Skeletal muscle satellite cell (primary cell): ENCODE measurements at regions not wholly inside any gene's neighbourhood (a gene's known extent, or its start where the extent isn't known, plus 50 kb on each side); places are given as distances from the start of the nearest gene placed in this dataset.

Experiments
- H3K27me3 ChIP-seq: 2 replicates; pipeline ENCODE4 v1.7.0; 2013; ENCODE audit warnings: low read length; ENCODE audit not compliant: control insufficient read depth, insufficient read depth
- H3K36me3 ChIP-seq: 2 replicates; pipeline ENCODE4 v1.7.0; 2013; ENCODE audit warnings: mild to moderate bottlenecking, control low read depth, low read length; ENCODE audit not compliant: insufficient read depth
- H3K4me1 ChIP-seq: 2 replicates; pipeline ENCODE4 v1.7.0; 2013; ENCODE audit warnings: low read length; ENCODE audit not compliant: control insufficient read depth, insufficient read depth
- H3K4me2 ChIP-seq: 2 replicates; pipeline ENCODE4 v1.7.0; 2013; ENCODE audit warnings: mild to moderate bottlenecking, low read length
- H3K4me3 ChIP-seq: 2 replicates; pipeline ENCODE4 v1.7.0; 2013; ENCODE audit warnings: low read length
- H3K9ac ChIP-seq: 2 replicates; pipeline ENCODE4 v1.7.0; 2013; ENCODE audit warnings: mild to moderate bottlenecking, low read depth, low read length, moderate library complexity
- H3K9me3 ChIP-seq: replicated peaks from 2 replicates; pipeline ENCODE4 v1.7.0; 2013; ENCODE audit warnings: mild to moderate bottlenecking, control low read depth, low read length

- peaks cover 3% of the 10 kb centered on the region for H3K27me3 ChIP-seq
- no peak overlapping the region for H3K4me2 ChIP-seq
- H3K9me3 ChIP-seq: no peaks in the 10 kb centered on the region
- no peak overlapping the region for H3K9ac ChIP-seq
- no peaks in the 10 kb centered on the region for H3K4me1 ChIP-seq
- H3K36me3 ChIP-seq: no peaks in the 10 kb centered on the region
- no peak overlapping the region for H3K4me3 ChIP-seq
Observed at GRCh38 chr11:116190861-116191260, 581.9 kb downstream of the BUD13 start.

- Histone ChIP-seq H3K4me2 (no peak overlapping the region), H3K36me3 (no peaks in the 10 kb centered on the region), H3K4me1 (no peaks in the 10 kb centered on the region), H3K9ac (no peak overlapping the region), H3K9me3 (no peaks in the 10 kb centered on the region), H3K27me3 (peaks cover 3% of the 10 kb centered on the region), H3K4me3 (no peak overlapping the region)
Observed at GRCh38 chr11:116189408-116190170, 583.2 kb downstream of the BUD13 start.

- H3K4me2 ChIP-seq: no peak overlapping the region
- peaks cover 3% of the 10 kb centered on the region for H3K27me3 ChIP-seq
- no peak overlapping the region for H3K9ac ChIP-seq
- no peak overlapping the region for H3K4me3 ChIP-seq
- H3K4me1 ChIP-seq: no peaks in the 10 kb centered on the region
- no peaks in the 10 kb centered on the region for H3K36me3 ChIP-seq
- H3K9me3 ChIP-seq: no peaks in the 10 kb centered on the region
Observed at GRCh38 chr11:116188350-116188749, 584.4 kb downstream of the BUD13 start.

- Histone ChIP-seq H3K9ac (no peak overlapping the region), H3K4me3 (no peak overlapping the region)
Observed at GRCh38 chr11:116187026-116187425, 585.8 kb downstream of the BUD13 start.

GRCh38 chr11:116185551-116185950 is 587.2 kb downstream of the BUD13 start:
- H3K4me3 ChIP-seq: no peak overlapping the region
- no peaks in the 10 kb centered on the region for H3K36me3 ChIP-seq

More at GRCh38 chr11:116187026-116187425, 585.8 kb downstream of the BUD13 start:
- no peaks in the 10 kb centered on the region for H3K9me3 ChIP-seq
- H3K4me1 ChIP-seq: no peaks in the 10 kb centered on the region
- H3K27me3 ChIP-seq: no peaks in the 10 kb centered on the region
- H3K36me3 ChIP-seq: no peaks in the 10 kb centered on the region
- H3K4me2 ChIP-seq: no peak overlapping the region

GRCh38 chr11:116184763-116185162 is 588.0 kb downstream of the BUD13 start:
- H3K36me3 ChIP-seq: no peaks in the 10 kb centered on the region
- no peaks in the 10 kb centered on the region for H3K27me3 ChIP-seq
- no peak overlapping the region for H3K9ac ChIP-seq
- H3K4me1 ChIP-seq: no peaks in the 10 kb centered on the region
- H3K9me3 ChIP-seq: no peaks in the 10 kb centered on the region
- H3K4me3 ChIP-seq: no peak overlapping the region
- H3K4me2 ChIP-seq: no peak overlapping the region

More at GRCh38 chr11:116185551-116185950, 587.2 kb downstream of the BUD13 start:
- H3K9me3 ChIP-seq: no peaks in the 10 kb centered on the region
- no peaks in the 10 kb centered on the region for H3K4me1 ChIP-seq
- no peaks in the 10 kb centered on the region for H3K27me3 ChIP-seq
- H3K9ac ChIP-seq: no peak overlapping the region
- H3K4me2 ChIP-seq: no peak overlapping the region

GRCh38 chr11:116182356-116182966 is 590.3 kb downstream of the BUD13 start:
- Histone ChIP-seq H3K27me3 (no peaks in the 10 kb centered on the region), H3K4me3 (no peak overlapping the region), H3K9ac (no peak overlapping the region), H3K9me3 (no peaks in the 10 kb centered on the region), H3K4me1 (no peaks in the 10 kb centered on the region), H3K36me3 (no peaks in the 10 kb centered on the region), H3K4me2 (no peak overlapping the region)

GRCh38 chr11:116180806-116181600 is 591.8 kb downstream of the BUD13 start:
- no peaks in the 10 kb centered on the region for H3K27me3 ChIP-seq
- no peak overlapping the region for H3K4me2 ChIP-seq
- H3K36me3 ChIP-seq: no peaks in the 10 kb centered on the region
- H3K9ac ChIP-seq: no peak overlapping the region
- H3K4me1 ChIP-seq: no peaks in the 10 kb centered on the region
- H3K4me3 ChIP-seq: no peak overlapping the region
- no peaks in the 10 kb centered on the region for H3K9me3 ChIP-seq

GRCh38 chr11:116179401-116179800 is 593.4 kb downstream of the BUD13 start:
- H3K9me3 ChIP-seq: no peaks in the 10 kb centered on the region
- no peaks in the 10 kb centered on the region for H3K36me3 ChIP-seq
- H3K4me1 ChIP-seq: no peaks in the 10 kb centered on the region
- no peak overlapping the region for H3K9ac ChIP-seq
- no peaks in the 10 kb centered on the region for H3K27me3 ChIP-seq
- no peak overlapping the region for H3K4me2 ChIP-seq
- H3K4me3 ChIP-seq: no peak overlapping the region

- no peaks in the 10 kb centered on the region for H3K27me3 ChIP-seq
- H3K4me2 ChIP-seq: no peak overlapping the region
- no peaks in the 10 kb centered on the region for H3K9me3 ChIP-seq
- no peaks in the 10 kb centered on the region for H3K4me1 ChIP-seq
- H3K9ac ChIP-seq: no peak overlapping the region
- H3K4me3 ChIP-seq: no peak overlapping the region
- no peaks in the 10 kb centered on the region for H3K36me3 ChIP-seq
Observed at GRCh38 chr11:116177521-116178210, 595.1 kb downstream of the BUD13 start.

GRCh38 chr11:116176484-116177005 is 596.2 kb downstream of the BUD13 start:
- Histone ChIP-seq H3K4me3 (no peak overlapping the region), H3K4me1 (no peaks in the 10 kb centered on the region), H3K9ac (no peak overlapping the region), H3K4me2 (no peak overlapping the region), H3K27me3 (no peaks in the 10 kb centered on the region), H3K36me3 (no peaks in the 10 kb centered on the region), H3K9me3 (no peaks in the 10 kb centered on the region)
